ENCODE measurements at regions not wholly inside any gene's neighbourhood (a gene's known extent, or its start where the extent isn't known, plus 50 kb on each side); places are given as distances from the start of the nearest gene placed in this dataset.
A peak's percentile ranks its signal among the peaks of the same experiment; 100 is the strongest.

- Mint-ChIP-seq H3K27me3 (peaks cover 27% of the 10 kb centered on the region), H3K9me3 (no peaks in the 10 kb centered on the region), H3K4me1 (no peaks in the 10 kb centered on the region), H3K36me3 (no peaks in the 10 kb centered on the region), H3K27ac (no peak overlapping the region), H3K4me3 (no peak overlapping the region)
- no peak for ATAC-seq
Observed at GRCh38 chr10:10800961-10801360, 216.7 kb upstream of the CELF2 start.

GRCh38 chr10:10803278-10803677 lies 214.4 kb upstream of the CELF2 start:
- no peak overlapping the region for H3K27ac Mint-ChIP-seq
- no peak overlapping the region for H3K4me3 Mint-ChIP-seq
- no peaks in the 10 kb centered on the region for H3K36me3 Mint-ChIP-seq
- no peaks in the 10 kb centered on the region for H3K4me1 Mint-ChIP-seq
- ATAC-seq, result no peak
- peaks cover 6% of the 10 kb centered on the region for H3K27me3 Mint-ChIP-seq
- no peaks in the 10 kb centered on the region for H3K9me3 Mint-ChIP-seq

- Mint-ChIP-seq H3K9me3 (no peaks in the 10 kb centered on the region), H3K27ac (no peak overlapping the region), H3K4me3 (no peak overlapping the region), H3K27me3 (no peaks in the 10 kb centered on the region), H3K36me3 (no peaks in the 10 kb centered on the region), H3K4me1 (no peaks in the 10 kb centered on the region)
- no peak for ATAC-seq
Observed at GRCh38 chr10:10804061-10804460, 213.6 kb upstream of the CELF2 start.

- no peak for ATAC-seq
- H3K36me3 Mint-ChIP-seq, result no peaks in the 10 kb centered on the region
- no peak overlapping the region for H3K4me3 Mint-ChIP-seq
- no peaks in the 10 kb centered on the region for H3K4me1 Mint-ChIP-seq
- H3K9me3 Mint-ChIP-seq, result no peaks in the 10 kb centered on the region
- H3K27ac Mint-ChIP-seq, result no peak overlapping the region
- peaks cover 2% of the 10 kb centered on the region for H3K27me3 Mint-ChIP-seq
Observed at GRCh38 chr10:10804998-10805740, 212.5 kb upstream of the CELF2 start.

GRCh38 chr10:10807106-10807505 lies 210.6 kb upstream of the CELF2 start:
- Mint-ChIP-seq H3K27ac (no peak overlapping the region), H3K27me3 (peaks cover 9% of the 10 kb centered on the region)

GRCh38 chr10:10811562-10811961 lies 206.1 kb upstream of the CELF2 start:
- Mint-ChIP-seq H3K36me3 (no peaks in the 10 kb centered on the region), H3K4me3 (no peak overlapping the region), H3K4me1 (no peaks in the 10 kb centered on the region), H3K27me3 (peaks cover 17% of the 10 kb centered on the region), H3K9me3 (peaks cover 3% of the 10 kb centered on the region), H3K27ac (no peak overlapping the region)
- ATAC-seq, result no peak

More at GRCh38 chr10:10807106-10807505, 210.6 kb upstream of the CELF2 start:
- no peak for ATAC-seq
- Mint-ChIP-seq H3K9me3 (peaks cover 3% of the 10 kb centered on the region), H3K4me3 (no peak overlapping the region), H3K4me1 (no peaks in the 10 kb centered on the region), H3K36me3 (no peaks in the 10 kb centered on the region)

- Mint-ChIP-seq H3K4me3 (no peak overlapping the region), H3K27ac (no peak overlapping the region), H3K9me3 (peaks cover 8% of the 10 kb centered on the region), H3K27me3 (peaks cover 17% of the 10 kb centered on the region), H3K4me1 (no peaks in the 10 kb centered on the region), H3K36me3 (no peaks in the 10 kb centered on the region)
- ATAC-seq, result no peak
Observed at GRCh38 chr10:10813656-10814055, 204.0 kb upstream of the CELF2 start.

GRCh38 chr10:10814069-10814468 lies 203.6 kb upstream of the CELF2 start:
- Mint-ChIP-seq H3K9me3 (peaks cover 8% of the 10 kb centered on the region), H3K36me3 (no peaks in the 10 kb centered on the region), H3K4me3 (no peak overlapping the region), H3K4me1 (no peaks in the 10 kb centered on the region), H3K27me3 (peaks cover 17% of the 10 kb centered on the region), H3K27ac (no peak overlapping the region)
- no peak for ATAC-seq

- no peak overlapping the region for H3K27ac Mint-ChIP-seq
- H3K27me3 Mint-ChIP-seq, result peaks cover 12% of the 10 kb centered on the region
- H3K4me3 Mint-ChIP-seq, result no peak overlapping the region
- no peaks in the 10 kb centered on the region for H3K4me1 Mint-ChIP-seq
- ATAC-seq, result no peak
- peaks cover 8% of the 10 kb centered on the region for H3K9me3 Mint-ChIP-seq
- no peaks in the 10 kb centered on the region for H3K36me3 Mint-ChIP-seq
Observed at GRCh38 chr10:10816447-10816846, 201.2 kb upstream of the CELF2 start.

- peaks cover 19% of the 10 kb centered on the region for H3K27me3 Mint-ChIP-seq
- H3K4me1 Mint-ChIP-seq, result peaks cover 5% of the 10 kb centered on the region
- H3K36me3 Mint-ChIP-seq, result no peaks in the 10 kb centered on the region
- peaks cover 5% of the 10 kb centered on the region for H3K9me3 Mint-ChIP-seq
- no peak overlapping the region for H3K27ac Mint-ChIP-seq
- no peak overlapping the region for H3K4me3 Mint-ChIP-seq
- no peak for ATAC-seq
Observed at GRCh38 chr10:10817609-10818008, 200.1 kb upstream of the CELF2 start.

GRCh38 chr10:10818082-10818481 lies 199.6 kb upstream of the CELF2 start:
- peaks cover 14% of the 10 kb centered on the region for H3K27me3 Mint-ChIP-seq
- no peak overlapping the region for H3K27ac Mint-ChIP-seq
- peaks cover 5% of the 10 kb centered on the region for H3K4me1 Mint-ChIP-seq
- H3K36me3 Mint-ChIP-seq, result no peaks in the 10 kb centered on the region
- H3K9me3 Mint-ChIP-seq, result peaks cover 5% of the 10 kb centered on the region
- ATAC-seq, result no peak
- no peak overlapping the region for H3K4me3 Mint-ChIP-seq

- ATAC-seq, result no peak
- H3K36me3 Mint-ChIP-seq, result no peaks in the 10 kb centered on the region
- peaks cover 25% of the 10 kb centered on the region for H3K27me3 Mint-ChIP-seq
- peaks cover 5% of the 10 kb centered on the region for H3K4me1 Mint-ChIP-seq
- no peak overlapping the region for H3K4me3 Mint-ChIP-seq
- no peak overlapping the region for H3K27ac Mint-ChIP-seq
- H3K9me3 Mint-ChIP-seq, result peaks cover 5% of the 10 kb centered on the region
Observed at GRCh38 chr10:10819206-10819856, 198.3 kb upstream of the CELF2 start.

- no peak overlapping the region for H3K27ac Mint-ChIP-seq
- peaks cover 36% of the 10 kb centered on the region for H3K27me3 Mint-ChIP-seq
- no peaks in the 10 kb centered on the region for H3K36me3 Mint-ChIP-seq
- ATAC-seq, result peak; percentile 12
- H3K4me3 Mint-ChIP-seq, result no peak overlapping the region
- H3K9me3 Mint-ChIP-seq, result peaks cover 5% of the 10 kb centered on the region
- peaks cover 5% of the 10 kb centered on the region for H3K4me1 Mint-ChIP-seq
Observed at GRCh38 chr10:10821926-10822325, 195.7 kb upstream of the CELF2 start.

- Mint-ChIP-seq H3K27me3 (peaks cover 36% of the 10 kb centered on the region), H3K27ac (no peak overlapping the region), H3K4me1 (peaks cover 5% of the 10 kb centered on the region), H3K36me3 (no peaks in the 10 kb centered on the region), H3K9me3 (no peaks in the 10 kb centered on the region), H3K4me3 (no peak overlapping the region)
- no peak for ATAC-seq
Observed at GRCh38 chr10:10824591-10825148, 193.0 kb upstream of the CELF2 start.

GRCh38 chr10:10826125-10826524 lies 191.5 kb upstream of the CELF2 start:
- Mint-ChIP-seq H3K4me3 (no peak overlapping the region), H3K27me3 (peaks cover 34% of the 10 kb centered on the region), H3K4me1 (peaks cover 5% of the 10 kb centered on the region), H3K36me3 (no peaks in the 10 kb centered on the region), H3K9me3 (no peaks in the 10 kb centered on the region), H3K27ac (no peak overlapping the region)
- no peak for ATAC-seq

- H3K4me3 Mint-ChIP-seq, result no peak overlapping the region
- no peak overlapping the region for H3K27ac Mint-ChIP-seq
- no peaks in the 10 kb centered on the region for H3K9me3 Mint-ChIP-seq
- no peaks in the 10 kb centered on the region for H3K4me1 Mint-ChIP-seq
- H3K27me3 Mint-ChIP-seq, result peaks cover 18% of the 10 kb centered on the region
- no peak for ATAC-seq
- H3K36me3 Mint-ChIP-seq, result no peaks in the 10 kb centered on the region
Observed at GRCh38 chr10:10828623-10829022, 189.0 kb upstream of the CELF2 start.

Measured in stimulated activated memory B cell treated with anti-CD40 and anti-IgM and Interleukin-4, amounts not matched to agents 10 μg/mL and 1 μg/mL and 100 μg/mL, for 72 hours (primary cell).